WI38 (cell line): ENCODE measurements at regions not wholly inside any gene's neighbourhood (a gene's known extent, or its start where the extent isn't known, plus 50 kb on each side); places are given as distances from the start of the nearest gene placed in this dataset.
A peak's percentile ranks its signal among the peaks of the same experiment; 100 is the strongest.

Experiments used
- H3K4me3 ChIP-seq: 2 replicates; pipeline ENCODE4 v1.5.1; 2011; ENCODE audit warnings: low read depth, mild to moderate bottlenecking, control low read depth, low read length
- CTCF ChIP-seq: IDR thresholded peaks from 2 replicates; pipeline ENCODE4 v1.5.1; 2012; ENCODE audit warnings: low read depth, mild to moderate bottlenecking, control low read depth, low read length

- no peak for TF ChIP-seq CTCF
- H3K4me3 ChIP-seq: no peak overlapping the region
Observed at GRCh38 chr2:42933824-42934254, 141.5 kb upstream of the HAAO start.

GRCh38 chr2:42932271-42933151 lies 140.1 kb upstream of the HAAO start:
- TF ChIP-seq CTCF: no peak
- H3K4me3 ChIP-seq: no peak overlapping the region

GRCh38 chr2:42931818-42932195 lies 139.4 kb upstream of the HAAO start:
- no peak overlapping the region for H3K4me3 ChIP-seq
- TF ChIP-seq CTCF: no peak

DNA sequence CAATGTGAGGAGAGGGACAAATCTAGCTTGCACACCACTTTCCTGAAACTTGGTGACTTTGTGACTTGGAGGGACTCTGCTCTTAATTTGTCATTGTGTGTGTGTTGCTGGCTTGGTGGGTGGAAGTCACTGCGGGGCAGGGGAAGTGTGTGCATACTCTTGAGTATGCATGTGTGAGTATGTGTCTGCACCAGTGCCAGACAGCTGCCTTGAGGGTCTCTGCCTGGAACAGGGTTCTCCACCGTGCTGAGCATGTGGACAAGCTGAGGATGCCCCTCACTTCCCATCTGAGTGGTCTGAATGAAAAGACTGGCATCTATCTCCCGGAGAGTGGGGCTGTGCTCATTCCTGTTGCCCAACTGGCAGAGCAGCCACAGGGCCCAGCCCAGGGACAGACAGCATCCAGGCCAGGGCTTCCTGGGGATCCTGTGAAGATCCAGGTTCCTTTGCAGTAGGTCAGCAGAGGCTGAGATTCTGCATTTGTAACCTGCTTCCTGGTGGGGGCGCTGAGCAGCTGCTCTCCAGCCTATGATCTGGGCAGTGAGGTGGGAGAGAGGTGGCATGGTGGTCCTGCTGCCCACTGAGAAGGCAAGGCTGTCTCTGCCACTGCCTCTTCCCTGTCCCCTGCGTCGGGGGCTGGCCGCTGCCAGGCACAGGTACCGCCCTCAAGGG lies 138.9 kb upstream of the HAAO start:
- peak; percentile 27; the same call in 1 of the 2 replicates for TF ChIP-seq CTCF
- no peak overlapping the region for H3K4me3 ChIP-seq

GRCh38 chr2:42930025-42930581 lies 137.7 kb upstream of the HAAO start:
- H3K4me3 ChIP-seq: peak overlapping the region; percentile 10; the same call in 1 of the 2 replicates
- TF ChIP-seq CTCF: no peak

- peak overlapping the region; percentile 10; the same call in 1 of the 2 replicates for H3K4me3 ChIP-seq
- TF ChIP-seq CTCF: no peak
Observed at GRCh38 chr2:42929546-42930024, 137.2 kb upstream of the HAAO start.
